Loucy (cell line): ENCODE measurements at regions not wholly inside any gene's neighbourhood (a gene's known extent, or its start where the extent isn't known, plus 50 kb on each side); places are given as distances from the start of the nearest gene placed in this dataset.

Experiments
- EZH2phosphoT487 ChIP-seq: fragments of 200-600 bp; IDR thresholded peaks from 2 replicates; pipeline ENCODE4 v1.6.1; 2018; ENCODE audit warnings: antibody characterized with exemption, mild to moderate bottlenecking, moderate library complexity, borderline replicate concordance
- TF ChIP-seq, protein P1 (sequence below): fragments of 200-600 bp; sonication (generic); conservative IDR thresholded peaks from 2 replicates; pipeline ENCODE4 v1.5.1; 2014; ENCODE audit warnings: mild to moderate bottlenecking, antibody characterized with exemption, low read length

GRCh38 chr15:61396235-61396919 is 167.3 kb upstream of the RORA start:
- TF ChIP-seq, protein P1, sequence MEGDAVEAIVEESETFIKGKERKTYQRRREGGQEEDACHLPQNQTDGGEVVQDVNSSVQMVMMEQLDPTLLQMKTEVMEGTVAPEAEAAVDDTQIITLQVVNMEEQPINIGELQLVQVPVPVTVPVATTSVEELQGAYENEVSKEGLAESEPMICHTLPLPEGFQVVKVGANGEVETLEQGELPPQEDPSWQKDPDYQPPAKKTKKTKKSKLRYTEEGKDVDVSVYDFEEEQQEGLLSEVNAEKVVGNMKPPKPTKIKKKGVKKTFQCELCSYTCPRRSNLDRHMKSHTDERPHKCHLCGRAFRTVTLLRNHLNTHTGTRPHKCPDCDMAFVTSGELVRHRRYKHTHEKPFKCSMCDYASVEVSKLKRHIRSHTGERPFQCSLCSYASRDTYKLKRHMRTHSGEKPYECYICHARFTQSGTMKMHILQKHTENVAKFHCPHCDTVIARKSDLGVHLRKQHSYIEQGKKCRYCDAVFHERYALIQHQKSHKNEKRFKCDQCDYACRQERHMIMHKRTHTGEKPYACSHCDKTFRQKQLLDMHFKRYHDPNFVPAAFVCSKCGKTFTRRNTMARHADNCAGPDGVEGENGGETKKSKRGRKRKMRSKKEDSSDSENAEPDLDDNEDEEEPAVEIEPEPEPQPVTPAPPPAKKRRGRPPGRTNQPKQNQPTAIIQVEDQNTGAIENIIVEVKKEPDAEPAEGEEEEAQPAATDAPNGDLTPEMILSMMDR = no peak
- no peak for TF ChIP-seq EZH2phosphoT487
